Lower lobe of right lung (tissue), 2 donors: ENCODE measurements at regions not wholly inside any gene's neighbourhood (a gene's known extent, or its start where the extent isn't known, plus 50 kb on each side); places are given as distances from the start of the nearest gene placed in this dataset.

Experiments
- ATAC-seq, 2 donors: fragments of 200-7000 bp; cut with Tn5 transposase; one replicate each; pipeline ENCODE4 v1.9.1; 2020 to 2022; ENCODE audit warnings: mild to moderate bottlenecking in 2 of 2, moderate library complexity in 2 of 2
- DNase-seq: peaks from one replicate; pipeline ENCODE4 v3.0.0-alpha.2; 2020
- H3K27ac ChIP-seq: fragments of 200-600 bp; one replicate; pipeline ENCODE4 v1.8.0; 2022
- H3K27me3 ChIP-seq: fragments of 200-600 bp; one replicate; pipeline ENCODE4 v1.8.0; 2022; ENCODE audit warnings: low read depth
- H3K36me3 ChIP-seq: fragments of 200-600 bp; one replicate; pipeline ENCODE4 v1.8.0; 2022; ENCODE audit warnings: mild to moderate bottlenecking
- H3K4me1 ChIP-seq: fragments of 200-600 bp; one replicate; pipeline ENCODE4 v1.8.0; 2022
- H3K4me3 ChIP-seq: fragments of 200-600 bp; one replicate; pipeline ENCODE4 v1.8.0; 2022; ENCODE audit warnings: mild to moderate bottlenecking
- H3K9me3 ChIP-seq: fragments of 200-600 bp; one replicate; pipeline ENCODE4 v1.8.0; 2022
- intact Hi-C: fragments of 100-400 bp; cut with DNase I; formaldehyde crosslinking; loops from one replicate; pipeline ENCODE4 v1.11.0; 2022
- TF ChIP-seq, protein P1 (sequence below): fragments of 200-600 bp; IDR thresholded peaks from one replicate; pipeline ENCODE4 v1.8.0; 2022; ENCODE audit warnings: antibody characterized with exemption, mild to moderate bottlenecking
- donor health status: DM: no; HTN: yes; CAD: no; lungs with severe emphysema.

DNA sequence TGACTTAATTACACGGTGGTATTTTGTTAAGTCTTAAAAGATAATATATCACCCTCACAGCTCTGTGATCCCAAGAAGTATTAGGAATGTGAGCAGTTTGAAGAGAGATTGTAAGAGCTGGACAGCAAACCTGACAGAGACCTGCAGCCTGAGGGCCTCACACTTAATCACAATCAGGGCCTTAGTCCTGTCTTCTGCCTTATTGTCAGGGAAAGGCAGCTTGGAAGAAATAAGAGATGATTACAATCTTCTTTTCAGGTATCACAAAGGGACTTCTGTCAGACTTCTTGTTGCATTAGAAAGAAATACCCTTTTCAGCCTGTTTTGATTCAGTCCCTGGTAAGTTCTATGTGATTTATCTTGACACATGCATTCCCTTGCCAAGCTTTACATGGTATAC, 1433.8 kb upstream of the SLC39A10 start:
- no peak for ATAC-seq
- H3K4me1 ChIP-seq = no peaks in the 10 kb centered on the region
- H3K36me3 ChIP-seq = no peaks in the 10 kb centered on the region
- DNase-seq = no peak
- TF ChIP-seq, protein P1, sequence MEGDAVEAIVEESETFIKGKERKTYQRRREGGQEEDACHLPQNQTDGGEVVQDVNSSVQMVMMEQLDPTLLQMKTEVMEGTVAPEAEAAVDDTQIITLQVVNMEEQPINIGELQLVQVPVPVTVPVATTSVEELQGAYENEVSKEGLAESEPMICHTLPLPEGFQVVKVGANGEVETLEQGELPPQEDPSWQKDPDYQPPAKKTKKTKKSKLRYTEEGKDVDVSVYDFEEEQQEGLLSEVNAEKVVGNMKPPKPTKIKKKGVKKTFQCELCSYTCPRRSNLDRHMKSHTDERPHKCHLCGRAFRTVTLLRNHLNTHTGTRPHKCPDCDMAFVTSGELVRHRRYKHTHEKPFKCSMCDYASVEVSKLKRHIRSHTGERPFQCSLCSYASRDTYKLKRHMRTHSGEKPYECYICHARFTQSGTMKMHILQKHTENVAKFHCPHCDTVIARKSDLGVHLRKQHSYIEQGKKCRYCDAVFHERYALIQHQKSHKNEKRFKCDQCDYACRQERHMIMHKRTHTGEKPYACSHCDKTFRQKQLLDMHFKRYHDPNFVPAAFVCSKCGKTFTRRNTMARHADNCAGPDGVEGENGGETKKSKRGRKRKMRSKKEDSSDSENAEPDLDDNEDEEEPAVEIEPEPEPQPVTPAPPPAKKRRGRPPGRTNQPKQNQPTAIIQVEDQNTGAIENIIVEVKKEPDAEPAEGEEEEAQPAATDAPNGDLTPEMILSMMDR = no peak
- H3K9me3 ChIP-seq = no peaks in the 10 kb centered on the region
- H3K27me3 ChIP-seq = no peaks in the 10 kb centered on the region
- intact Hi-C loops = no loop called here
- no peak overlapping the region for H3K27ac ChIP-seq
- no peak overlapping the region for H3K4me3 ChIP-seq

DNA sequence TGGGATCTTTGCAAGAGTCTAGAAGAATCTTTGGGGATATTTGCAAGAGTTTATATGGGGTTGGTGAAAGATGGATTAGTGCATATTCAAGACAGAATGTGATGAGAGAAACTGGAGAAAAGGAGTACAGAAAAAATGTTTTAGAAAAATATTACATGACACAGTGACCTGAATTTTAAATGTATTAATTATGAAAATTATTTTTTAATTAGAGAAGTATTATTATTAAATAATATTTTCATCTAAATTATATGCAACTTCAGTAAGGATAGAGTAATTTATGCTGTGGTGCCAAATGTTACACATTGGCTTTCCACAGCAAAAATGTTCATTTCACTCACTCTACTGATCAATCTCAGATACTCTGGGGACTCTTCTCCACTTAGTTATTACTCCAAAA, 1442.8 kb upstream of the SLC39A10 start:
- H3K4me3 ChIP-seq = no peak overlapping the region

DNA sequence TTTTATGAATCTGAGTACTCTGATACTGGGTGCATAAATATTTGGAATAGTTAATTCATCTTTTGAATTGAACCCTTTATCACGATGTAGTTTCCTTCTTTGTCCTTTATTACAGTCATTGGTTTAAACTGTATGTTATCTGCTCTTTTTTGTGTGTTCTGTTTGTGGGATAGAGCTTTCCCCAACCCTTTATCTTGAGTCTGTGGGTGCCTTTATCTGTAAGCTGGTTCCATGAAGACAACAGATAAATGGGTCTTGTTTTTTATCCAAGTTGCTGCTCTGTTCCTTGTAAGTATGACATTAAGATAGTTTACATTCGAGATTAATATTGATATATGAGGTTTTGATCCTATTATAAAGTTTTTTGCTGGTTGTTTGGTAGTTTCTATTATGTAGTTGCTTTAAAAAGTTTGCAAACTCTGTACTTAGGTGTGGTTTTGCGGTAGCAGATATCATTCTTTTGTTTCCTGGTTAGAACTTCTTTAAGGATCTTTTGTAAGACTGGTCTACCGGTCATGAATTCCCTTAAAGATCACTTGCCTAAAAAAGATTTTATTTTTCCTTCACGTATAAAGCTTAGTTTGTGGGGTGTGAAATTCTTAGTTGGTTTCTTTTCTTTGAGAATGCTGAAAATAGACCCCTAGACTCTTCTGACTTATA, 1451.3 kb upstream of the SLC39A10 start:
- DNase-seq (no peak), ATAC-seq (no peak)
- H3K9me3 ChIP-seq = no peaks in the 10 kb centered on the region
- no peaks in the 10 kb centered on the region for H3K36me3 ChIP-seq
- no peaks in the 10 kb centered on the region for H3K27me3 ChIP-seq
- H3K4me3 ChIP-seq = no peak overlapping the region
- no peak overlapping the region for H3K27ac ChIP-seq
- intact Hi-C loops = no loop called here
- H3K4me1 ChIP-seq = no peaks in the 10 kb centered on the region
- TF ChIP-seq, protein P1 = no peak

More for the DNA sequence above, 1442.8 kb upstream of the SLC39A10 start:
- Histone ChIP-seq H3K27me3 (no peaks in the 10 kb centered on the region), H3K27ac (no peak overlapping the region), H3K36me3 (no peaks in the 10 kb centered on the region), H3K9me3 (no peaks in the 10 kb centered on the region), H3K4me1 (no peaks in the 10 kb centered on the region)
- intact Hi-C loops = no loop called here
- ATAC-seq (no peak), DNase-seq (no peak)
- TF ChIP-seq, protein P1 = no peak

DNA sequence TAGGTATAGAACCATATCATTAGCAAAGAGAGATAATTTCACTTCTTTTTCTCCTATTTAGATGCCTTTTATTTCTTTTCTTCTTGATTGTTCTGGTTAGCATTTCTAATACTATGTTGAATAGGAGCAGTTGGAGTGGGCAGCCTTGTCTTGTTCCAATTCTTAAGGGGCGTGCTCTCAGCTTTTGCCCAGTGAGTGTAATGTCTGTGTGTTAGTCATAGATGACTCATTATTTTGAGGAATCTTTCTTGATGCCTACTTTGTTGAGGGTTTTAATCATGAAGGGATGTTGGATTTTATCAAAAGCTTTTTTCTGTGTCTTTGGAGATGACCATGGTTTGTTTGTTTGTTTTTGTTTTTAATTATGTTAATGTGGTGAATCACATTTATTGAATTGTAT, 1453.1 kb upstream of the SLC39A10 start:
- H3K4me3 ChIP-seq = no peak overlapping the region
- TF ChIP-seq, protein P1 = no peak
- no peak overlapping the region for H3K27ac ChIP-seq
- ATAC-seq (no peak), DNase-seq (no peak)
- H3K4me1 ChIP-seq = no peaks in the 10 kb centered on the region
- intact Hi-C loops = no loop called here
- H3K27me3 ChIP-seq = no peaks in the 10 kb centered on the region
- no peaks in the 10 kb centered on the region for H3K36me3 ChIP-seq
- H3K9me3 ChIP-seq = no peaks in the 10 kb centered on the region

DNA sequence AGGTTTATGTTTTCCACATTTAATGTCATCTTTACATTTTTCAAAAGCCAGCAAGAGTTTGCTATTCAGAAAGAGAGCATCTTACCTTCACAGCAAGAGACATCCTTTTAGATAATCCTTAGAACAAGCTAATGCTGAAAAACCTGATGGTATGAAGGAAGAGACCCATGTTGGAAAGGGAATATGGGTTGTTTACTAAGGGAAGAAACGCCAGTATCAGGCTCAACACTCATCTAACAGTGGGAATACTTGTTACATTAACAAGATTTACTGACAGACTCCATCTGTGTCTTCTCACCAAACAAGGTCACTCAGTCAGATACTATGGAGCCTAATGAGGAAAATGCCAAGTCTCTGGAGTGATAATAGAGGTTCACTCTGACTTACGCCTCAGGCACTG, 1474.1 kb upstream of the SLC39A10 start:
- ATAC-seq (no peak), DNase-seq (no peak)
- TF ChIP-seq, protein P1 = no peak
- H3K4me1 ChIP-seq = no peaks in the 10 kb centered on the region
- no peaks in the 10 kb centered on the region for H3K27me3 ChIP-seq
- H3K27ac ChIP-seq = no peak overlapping the region
- peaks cover 4% of the 10 kb centered on the region for H3K9me3 ChIP-seq
- no peaks in the 10 kb centered on the region for H3K36me3 ChIP-seq
- H3K4me3 ChIP-seq = no peak overlapping the region
- intact Hi-C loops = no loop called here
